Keratinocyte (primary cell): ENCODE measurements at regions not wholly inside any gene's neighbourhood (a gene's known extent, or its start where the extent isn't known, plus 50 kb on each side); places are given as distances from the start of the nearest gene placed in this dataset.

Experiments used
- EZH2 ChIP-seq: IDR thresholded peaks from one replicate; pipeline ENCODE4 v1.6.1; 2012; ENCODE audit warnings: inconsistent platforms, mild to moderate bottlenecking, low read length, moderate library complexity
- TF ChIP-seq, protein P1 (sequence below), 3 experiments: IDR thresholded peaks in 1 of 3; conservative IDR thresholded peaks in 1 of 3; optimal IDR thresholded peaks in 1 of 3; 2 replicates in 2 of 3; 3 replicates in 1 of 3; pipeline versions ENCODE3 to v1.5.1; 2011; ENCODE audit warnings: low read length in 3 of 3, mild to moderate bottlenecking in 3 of 3, moderate library complexity in 2 of 3, control low read depth in 1 of 3, inconsistent platforms in 1 of 3; ENCODE audit not compliant: insufficient read depth in 2 of 3; ENCODE audit errors: extremely low read depth in 1 of 3

DNA sequence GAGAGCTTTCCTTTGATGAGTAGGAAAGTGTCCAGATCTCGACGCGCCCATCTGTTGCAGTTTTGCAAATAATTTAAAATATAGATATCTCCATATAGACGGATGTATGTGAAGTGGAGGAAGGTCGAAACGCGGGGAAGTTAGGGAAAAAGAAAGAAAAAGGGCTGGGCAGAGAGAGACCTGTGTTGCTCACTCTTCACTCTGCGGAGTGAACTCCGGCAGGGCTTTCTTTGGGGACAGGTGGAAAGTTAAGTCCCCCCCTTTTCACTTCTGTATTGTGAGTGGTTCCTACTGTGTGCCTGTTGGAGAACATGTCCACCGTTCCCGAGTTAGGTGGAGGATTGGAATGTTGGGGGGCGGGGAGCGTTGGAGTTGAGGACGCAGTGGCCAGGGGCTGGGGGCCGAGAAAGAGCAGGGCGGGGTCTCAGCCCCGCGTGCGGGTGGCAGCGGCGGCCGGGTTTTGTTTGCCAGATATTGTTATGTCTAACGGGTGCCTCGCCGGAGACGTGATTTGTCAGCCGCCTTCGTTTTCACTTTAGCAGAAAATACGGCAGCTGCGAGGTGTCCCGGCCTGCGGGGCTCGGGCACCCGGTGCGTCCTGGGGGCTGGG is 145.1 kb upstream of the ZNF536 start:
- TF ChIP-seq, protein P1, sequence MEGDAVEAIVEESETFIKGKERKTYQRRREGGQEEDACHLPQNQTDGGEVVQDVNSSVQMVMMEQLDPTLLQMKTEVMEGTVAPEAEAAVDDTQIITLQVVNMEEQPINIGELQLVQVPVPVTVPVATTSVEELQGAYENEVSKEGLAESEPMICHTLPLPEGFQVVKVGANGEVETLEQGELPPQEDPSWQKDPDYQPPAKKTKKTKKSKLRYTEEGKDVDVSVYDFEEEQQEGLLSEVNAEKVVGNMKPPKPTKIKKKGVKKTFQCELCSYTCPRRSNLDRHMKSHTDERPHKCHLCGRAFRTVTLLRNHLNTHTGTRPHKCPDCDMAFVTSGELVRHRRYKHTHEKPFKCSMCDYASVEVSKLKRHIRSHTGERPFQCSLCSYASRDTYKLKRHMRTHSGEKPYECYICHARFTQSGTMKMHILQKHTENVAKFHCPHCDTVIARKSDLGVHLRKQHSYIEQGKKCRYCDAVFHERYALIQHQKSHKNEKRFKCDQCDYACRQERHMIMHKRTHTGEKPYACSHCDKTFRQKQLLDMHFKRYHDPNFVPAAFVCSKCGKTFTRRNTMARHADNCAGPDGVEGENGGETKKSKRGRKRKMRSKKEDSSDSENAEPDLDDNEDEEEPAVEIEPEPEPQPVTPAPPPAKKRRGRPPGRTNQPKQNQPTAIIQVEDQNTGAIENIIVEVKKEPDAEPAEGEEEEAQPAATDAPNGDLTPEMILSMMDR (optimal IDR thresholded peaks at IDR 0.05 in 1 of 3, IDR thresholded peaks at IDR 0.05 in 1 of 3, conservative IDR thresholded peaks at IDR 0.05 in 1 of 3; ENCODE audit: extremely low read depth in 1 of 3, insufficient read depth in 2 of 3, low read length in 3 of 3) = no peak
- peak; percentile 55 for TF ChIP-seq EZH2
